ENCODE measurements at regions not wholly inside any gene's neighbourhood (a gene's known extent, or its start where the extent isn't known, plus 50 kb on each side); places are given as distances from the start of the nearest gene placed in this dataset.

GRCh38 chr2:39604866-39605265, 60.9 kb upstream of the TMEM178A start:
- TF ChIP-seq GABPA (IDR thresholded peaks at IDR 0.05; ENCODE audit: low read depth), result no peak
- TF ChIP-seq POLR2AphosphoS5 (IDR thresholded peaks at IDR 0.05; ENCODE audit: low read depth), result no peak
- TF ChIP-seq CTCF (IDR thresholded peaks at IDR 0.05; ENCODE audit: insufficient read depth, low read length), result no peak
- no peak for TF ChIP-seq REST (IDR thresholded peaks at IDR 0.05; ENCODE audit: insufficient replicate concordance, low read depth)
- no peak for TF ChIP-seq SPI1 (IDR thresholded peaks at IDR 0.05; ENCODE audit: borderline replicate concordance, low read depth)
- no peak overlapping the region for H3K27ac ChIP-seq (replicated peaks)
- no peak for DNase-seq (ENCODE audit: low read depth in 1 of 2, low spot score in 1 of 2)
- no peak overlapping the region for H3K4me3 ChIP-seq (replicated peaks; ENCODE audit: insufficient read depth, low read length)
- H3K27me3 ChIP-seq (ENCODE audit: insufficient read depth, poor library complexity, severe bottlenecking), result no peaks in the 10 kb centered on the region

GRCh38 chr2:39606585-39606984, 59.1 kb upstream of the TMEM178A start:
- H3K27ac ChIP-seq (replicated peaks), result no peak overlapping the region
- DNase-seq (ENCODE audit: low read depth in 1 of 2, low spot score in 1 of 2), result no peak
- TF ChIP-seq GABPA (IDR thresholded peaks at IDR 0.05; ENCODE audit: low read depth) (no peak), CTCF (IDR thresholded peaks at IDR 0.05; ENCODE audit: insufficient read depth, low read length) (no peak), POLR2AphosphoS5 (IDR thresholded peaks at IDR 0.05; ENCODE audit: low read depth) (no peak), SPI1 (IDR thresholded peaks at IDR 0.05; ENCODE audit: borderline replicate concordance, low read depth) (no peak), REST (IDR thresholded peaks at IDR 0.05; ENCODE audit: insufficient replicate concordance, low read depth) (no peak)
- no peaks in the 10 kb centered on the region for H3K27me3 ChIP-seq (ENCODE audit: insufficient read depth, poor library complexity, severe bottlenecking)
- no peak overlapping the region for H3K4me3 ChIP-seq (replicated peaks; ENCODE audit: insufficient read depth, low read length)

GRCh38 chr2:39607538-39608262, 58.0 kb upstream of the TMEM178A start:
- H3K27ac ChIP-seq (replicated peaks), result no peak overlapping the region

More at GRCh38 chr2:39607538-39608262, 58.0 kb upstream of the TMEM178A start:
- Histone ChIP-seq H3K4me3 (replicated peaks; ENCODE audit: insufficient read depth, low read length) (no peak overlapping the region), H3K27me3 (ENCODE audit: insufficient read depth, poor library complexity, severe bottlenecking) (no peaks in the 10 kb centered on the region)
- DNase-seq (ENCODE audit: low read depth in 1 of 2, low spot score in 1 of 2), result no peak
- no peak for TF ChIP-seq CTCF (IDR thresholded peaks at IDR 0.05; ENCODE audit: insufficient read depth, low read length)
- no peak for TF ChIP-seq POLR2AphosphoS5 (IDR thresholded peaks at IDR 0.05; ENCODE audit: low read depth)
- TF ChIP-seq REST (IDR thresholded peaks at IDR 0.05; ENCODE audit: insufficient replicate concordance, low read depth), result no peak
- TF ChIP-seq GABPA (IDR thresholded peaks at IDR 0.05; ENCODE audit: low read depth), result no peak
- TF ChIP-seq SPI1 (IDR thresholded peaks at IDR 0.05; ENCODE audit: borderline replicate concordance, low read depth), result no peak
